H9 (cell line): ENCODE measurements at regions not wholly inside any gene's neighbourhood (a gene's known extent, or its start where the extent isn't known, plus 50 kb on each side); places are given as distances from the start of the nearest gene placed in this dataset.

ENCODE experiments used
- DNase-seq: peaks from one replicate; pipeline ENCODE4 v3.0.0-alpha.2; 2017
- H2AFZ ChIP-seq: one replicate; pipeline ENCODE4 v1.6.1; 2013; ENCODE audit warnings: mild to moderate bottlenecking, low read length, control low read depth, moderate library complexity
- H2AK5ac ChIP-seq: 2 replicates; pipeline ENCODE4 v1.6.1; 2013; ENCODE audit warnings: low read length, control low read depth, mixed read lengths; ENCODE audit not compliant: insufficient read length
- H2BK120ac ChIP-seq: one replicate; pipeline ENCODE4 v1.6.1; 2013; ENCODE audit warnings: low read depth, mild to moderate bottlenecking, low read length, control low read depth, inconsistent platforms; ENCODE audit not compliant: poor library complexity, severe bottlenecking
- H2BK12ac ChIP-seq: 2 replicates; pipeline ENCODE4 v1.6.1; 2013; ENCODE audit warnings: low read length, control low read depth, mixed read lengths, low read depth; ENCODE audit not compliant: insufficient read length
- H2BK15ac ChIP-seq: 2 replicates; pipeline ENCODE4 v1.6.1; 2013; ENCODE audit warnings: low read depth, low read length, control low read depth
- H2BK20ac ChIP-seq: one replicate; pipeline ENCODE4 v1.6.1; 2013; ENCODE audit warnings: low read depth, mild to moderate bottlenecking, low read length, control low read depth, inconsistent platforms; ENCODE audit not compliant: poor library complexity, severe bottlenecking
- H2BK5ac ChIP-seq: 2 replicates; pipeline ENCODE4 v1.6.1; 2013; ENCODE audit warnings: low read length, control low read depth, mixed read lengths; ENCODE audit not compliant: insufficient read length
- H3K14ac ChIP-seq: 2 replicates; pipeline ENCODE4 v1.6.1; 2013; ENCODE audit warnings: low read length, control low read depth; ENCODE audit not compliant: insufficient read depth
- H3K18ac ChIP-seq: 2 replicates; pipeline ENCODE4 v1.6.1; 2013; ENCODE audit warnings: low read depth, mild to moderate bottlenecking, mixed read lengths, low read length, control low read depth; ENCODE audit not compliant: insufficient read length
- H3K23ac ChIP-seq: 2 replicates; pipeline ENCODE4 v1.6.1; 2013; ENCODE audit warnings: low read length, control low read depth, mixed read lengths, low read depth; ENCODE audit not compliant: insufficient read length
- H3K23me2 ChIP-seq: 2 replicates; pipeline ENCODE4 v1.6.1; 2013; ENCODE audit warnings: low read depth, mild to moderate bottlenecking, mixed read lengths, low read length, control low read depth; ENCODE audit not compliant: insufficient read length, poor library complexity, severe bottlenecking
- H3K27ac ChIP-seq: 2 replicates; pipeline ENCODE4 v1.5.1; 2013; ENCODE audit warnings: low read length, control low read depth, mixed read lengths, low read depth; ENCODE audit not compliant: insufficient read length
- H3K27me3 ChIP-seq: 2 replicates; pipeline ENCODE4 v1.6.1; 2013; ENCODE audit warnings: low read length, control low read depth, inconsistent platforms; ENCODE audit not compliant: insufficient read depth
- H3K4ac ChIP-seq: 2 replicates; pipeline ENCODE4 v1.6.1; 2013; ENCODE audit warnings: low read depth, mild to moderate bottlenecking, control low read depth, inconsistent platforms, low read length, moderate library complexity
- H3K4me1 ChIP-seq: 2 replicates; pipeline ENCODE4 v1.6.1; 2013; ENCODE audit warnings: low read length, control low read depth, inconsistent platforms; ENCODE audit not compliant: insufficient read depth
- H3K4me2 ChIP-seq: 2 replicates; pipeline ENCODE4 v1.6.1; 2013; ENCODE audit warnings: low read length, control low read depth, mixed read lengths; ENCODE audit not compliant: insufficient read length, insufficient read depth
- H3K56ac ChIP-seq: 2 replicates; pipeline ENCODE4 v1.6.1; 2013; ENCODE audit warnings: low read depth, mild to moderate bottlenecking, mixed read lengths, low read length, control low read depth; ENCODE audit not compliant: insufficient read length
- H3K79me1 ChIP-seq: 2 replicates; pipeline ENCODE4 v1.6.1; 2013; ENCODE audit warnings: low read depth, mild to moderate bottlenecking, moderate library complexity, low read length, control low read depth, inconsistent platforms; ENCODE audit not compliant: insufficient read depth, poor library complexity, severe bottlenecking
- H3K79me2 ChIP-seq: 2 replicates; pipeline ENCODE4 v1.6.1; 2013; ENCODE audit warnings: low read length, control low read depth, inconsistent platforms; ENCODE audit not compliant: insufficient read depth
- H3K9ac ChIP-seq: 2 replicates; pipeline ENCODE4 v1.6.1; 2013; ENCODE audit warnings: low read length, control low read depth, mixed read lengths; ENCODE audit not compliant: insufficient read length; ENCODE audit errors: extremely low read depth
- H3K9me3 ChIP-seq: one replicate; pipeline ENCODE4 v1.6.1; 2013; ENCODE audit warnings: low read depth, low read length, inconsistent platforms; ENCODE audit not compliant: control insufficient read depth
- H3T11ph ChIP-seq: one replicate; pipeline ENCODE4 v1.6.1; 2013; ENCODE audit warnings: mild to moderate bottlenecking, low read length, control low read depth, inconsistent platforms
- H4K20me1 ChIP-seq: one replicate; pipeline ENCODE4 v1.6.1; 2013; ENCODE audit not compliant: control insufficient read depth, insufficient read length, insufficient read depth
- H4K5ac ChIP-seq: 2 replicates; pipeline ENCODE4 v1.6.1; 2013; ENCODE audit warnings: low read depth, mild to moderate bottlenecking, mixed read lengths, low read length, control low read depth; ENCODE audit not compliant: insufficient read length
- H4K8ac ChIP-seq: replicated peaks from 2 replicates; pipeline ENCODE4 v1.6.1; 2013; ENCODE audit warnings: low read length, control low read depth, mixed read lengths, low read depth; ENCODE audit not compliant: insufficient read length
- H4K91ac ChIP-seq: 2 replicates; pipeline ENCODE4 v1.6.1; 2013; ENCODE audit warnings: low read depth, mild to moderate bottlenecking, moderate library complexity, mixed read lengths, low read length, control low read depth; ENCODE audit not compliant: insufficient read length
- H3K27ac Mint-ChIP-seq, 3 experiments: 2 replicates in 2 of 3; 3 replicates in 1 of 3; pipeline ENCODE4 v1.8.0; 2020 to 2021; ENCODE audit warnings: mixed read lengths in 3 of 3, mild to moderate bottlenecking in 1 of 3, moderate library complexity in 1 of 3
- H3K27me3 Mint-ChIP-seq: 2 replicates; pipeline ENCODE4 v1.8.0; 2021; ENCODE audit warnings: low read depth, mild to moderate bottlenecking, moderate library complexity, mixed read lengths
- H3K36me3 Mint-ChIP-seq, 3 experiments: 2 replicates in 2 of 3; 3 replicates in 1 of 3; pipeline ENCODE4 v1.8.0; 2020 to 2021; ENCODE audit warnings: low read depth in 3 of 3, mixed read lengths in 3 of 3; ENCODE audit not compliant: insufficient read depth in 1 of 3
- H3K4me1 Mint-ChIP-seq, 2 experiments: 2 replicates each; pipeline ENCODE4 v1.8.0; 2020; ENCODE audit warnings: mixed read lengths in 2 of 2
- H3K4me3 Mint-ChIP-seq, 2 experiments: 2 replicates in 1 of 2; 3 replicates in 1 of 2; pipeline ENCODE4 v1.8.0; 2020 to 2021; ENCODE audit warnings: mild to moderate bottlenecking in 2 of 2, mixed read lengths in 2 of 2, moderate library complexity in 1 of 2
- H3K9me3 Mint-ChIP-seq, 2 experiments: 2 replicates in 1 of 2; 3 replicates in 1 of 2; pipeline ENCODE4 v1.8.0; 2020; ENCODE audit warnings: mild to moderate bottlenecking in 2 of 2, mixed read lengths in 2 of 2, moderate library complexity in 1 of 2
- CTCF ChIP-seq: fragments of 200-600 bp; sonication (generic); conservative IDR thresholded peaks from 3 replicates; pipeline ENCODE4 v1.8.0; 2021; ENCODE audit warnings: antibody characterized with exemption, mild to moderate bottlenecking
- WGBS: extraction: QIAGEN DNeasy Blood & Tissue Kit; methylation state at CpG from one replicate; pipeline ENCODE4 v1.1.7; 2013; ENCODE audit warnings: missing lambda C conversion rate, low lambda C conversion rate, mixed read lengths; ENCODE audit not compliant: insufficient read length; ENCODE audit errors: extremely low coverage; 5-methylcytosine and 5-hydroxymethylcytosine counted together

DNA sequence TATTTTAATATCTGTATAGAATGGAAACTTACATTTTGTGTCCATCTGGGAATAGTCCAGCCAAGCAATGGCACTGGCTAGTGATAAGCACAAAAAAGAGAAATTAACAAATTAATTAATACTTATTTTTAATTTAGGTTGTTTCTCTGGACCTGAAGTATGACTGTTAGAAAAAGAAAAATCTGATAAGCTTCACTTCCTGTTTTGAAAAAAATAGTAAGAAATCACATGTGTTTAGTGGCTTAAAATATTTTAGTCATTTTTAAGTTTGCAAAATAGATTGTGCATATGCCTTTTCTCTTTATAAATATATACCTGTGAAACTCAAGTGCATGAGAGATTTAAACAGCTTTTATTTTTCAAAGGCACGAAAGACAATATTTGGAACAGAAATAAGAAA, 50.1 kb upstream of the CREB5 start:
- Mint-ChIP-seq H3K4me1 (peaks cover 31 to 32% of the 10 kb centered on the region in 2 experiments), H3K9me3 (peaks cover 8 to 15% of the 10 kb centered on the region in 2 experiments), H3K36me3 (peaks cover 2 to 11% (median 11%) of the 10 kb centered on the region in 3 experiments; a peak in 6 of 7 replicates), H3K4me3 (no peak overlapping the region), H3K27ac (no peak overlapping the region), H3K27me3 (no peaks in the 10 kb centered on the region; the same call in 1 of the 2 replicates)
- no CpG with 5 or more reads among the region's 1 CpG for WGBS
- no peak overlapping the region for H3K9ac ChIP-seq
- H2BK15ac ChIP-seq = no peak overlapping the region
- H3K4ac ChIP-seq = no peak overlapping the region
- H3K23ac ChIP-seq = no peak overlapping the region
- no peak overlapping the region for H2BK12ac ChIP-seq
- no peaks in the 10 kb centered on the region for H3K79me2 ChIP-seq
- no peak overlapping the region for H3T11ph ChIP-seq
- H3K27ac ChIP-seq = no peak overlapping the region
- H2BK120ac ChIP-seq = no peak overlapping the region
- no peak overlapping the region for H2BK20ac ChIP-seq
- H2AFZ ChIP-seq = no peak overlapping the region
- DNase-seq = no peak
- H4K91ac ChIP-seq = no peak overlapping the region
- no peak overlapping the region for H2AK5ac ChIP-seq
- no peak overlapping the region for H3K4me2 ChIP-seq
- no peak overlapping the region for H2BK5ac ChIP-seq
- H4K8ac ChIP-seq = no peak overlapping the region
- no peak for TF ChIP-seq CTCF
- H3K4me1 ChIP-seq = peaks cover 10% of the 10 kb centered on the region
- no peaks in the 10 kb centered on the region for H3K23me2 ChIP-seq
- no peak overlapping the region for H4K5ac ChIP-seq
- no peaks in the 10 kb centered on the region for H4K20me1 ChIP-seq
- no peaks in the 10 kb centered on the region for H3K79me1 ChIP-seq
- no peak overlapping the region for H3K18ac ChIP-seq
- no peaks in the 10 kb centered on the region for H3K9me3 ChIP-seq
- no peak overlapping the region for H3K14ac ChIP-seq
- no peaks in the 10 kb centered on the region for H3K27me3 ChIP-seq
- no peak overlapping the region for H3K56ac ChIP-seq
